Transverse colon (tissue), 4 donors: ENCODE measurements at regions not wholly inside any gene's neighbourhood (a gene's known extent, or its start where the extent isn't known, plus 50 kb on each side); places are given as distances from the start of the nearest gene placed in this dataset.

Source experiments
- DNase-seq: peaks from one replicate; pipeline ENCODE4 v3.0.0-alpha.2; 2019
- H3K27ac ChIP-seq, 4 donors: fragments of 200-600 bp; sonication (generic); 2 replicates each; pipeline ENCODE4 v1.5.1; 2016 to 2018; ENCODE audit warnings: inconsistent platforms in 4 of 4
- H3K27me3 ChIP-seq: fragments of 200-600 bp; sonication (generic); 2 replicates; pipeline ENCODE4 v1.5.1; 2017; ENCODE audit warnings: inconsistent platforms
- H3K36me3 ChIP-seq, 4 donors: fragments of 200-600 bp; sonication (generic); 2 replicates each; pipeline ENCODE4 v1.5.1; 2017 to 2019; ENCODE audit warnings: inconsistent platforms in 4 of 4
- H3K4me1 ChIP-seq, 4 donors: fragments of 200-600 bp; sonication (generic); 2 replicates each; pipeline ENCODE4 v1.5.1; 2017 to 2020; ENCODE audit warnings: inconsistent platforms in 4 of 4
- H3K4me3 ChIP-seq, 4 donors: fragments of 200-600 bp; sonication (generic); 1 replicate in 1 of 4; 2 replicates in 3 of 4; pipeline versions ENCODE4 v1.5.1 to v1.6.1; 2017 to 2019; ENCODE audit warnings: inconsistent platforms in 4 of 4
- H3K9me3 ChIP-seq, 2 donors: fragments of 200-600 bp; sonication (generic); 2 replicates each; pipeline ENCODE4 v1.5.1; 2017 to 2019; ENCODE audit warnings: inconsistent platforms in 2 of 2
- CTCF ChIP-seq, 5 experiments: fragments of 200-600 bp in 3 of 5; fragments of 450-650 bp in 2 of 5; sonication (generic) in 3 of 5; IDR thresholded peaks; 1 replicate in 2 of 5; 2 replicates in 3 of 5; pipeline ENCODE4 v1.5.1; 2016 to 2017; ENCODE audit warnings: antibody characterized with exemption in 5 of 5, inconsistent platforms in 3 of 5, mild to moderate bottlenecking in 2 of 5, moderate library complexity in 1 of 5
- EP300 ChIP-seq: sonication (generic); formaldehyde crosslinking; IDR thresholded peaks from one replicate; pipeline ENCODE4 v1.6.1; 2017; ENCODE audit warnings: antibody characterized with exemption, low read depth
- POLR2A ChIP-seq: fragments of 450-650 bp; IDR thresholded peaks from one replicate; pipeline ENCODE4 v1.6.1; 2016; ENCODE audit warnings: antibody characterized with exemption, mild to moderate bottlenecking, moderate library complexity
- POLR2AphosphoS5 ChIP-seq, 3 donors: sonication (generic); formaldehyde crosslinking; IDR thresholded peaks; one replicate each; pipeline ENCODE4 v1.6.1; 2016; ENCODE audit warnings: antibody characterized with exemption in 3 of 3
- WGBS, 2 donors: methylation state at CpG; one replicate each; pipeline ENCODE4 v1.1.5; 2018; ENCODE audit warnings: low coverage in 1 of 2; 5-methylcytosine and 5-hydroxymethylcytosine counted together
- in situ Hi-C, 4 donors: fragments of 200-750 bp; cut with MboI; loops; one replicate each; pipeline versions ENCODE4 v1.15.0 to v1.15.1; 2017; ENCODE audit warnings: low sequenced_read_pairs in 3 of 4, low pct_ligation_motif_present in 1 of 4, low pct_unique_long_range_greater_than_20kb in 1 of 4
- intact Hi-C: fragments of 100-400 bp; cut with DNase I; formaldehyde crosslinking; loops from one replicate; pipeline ENCODE4 v1.15.1; 2023; ENCODE audit warnings: low total_unique reads

DNA sequence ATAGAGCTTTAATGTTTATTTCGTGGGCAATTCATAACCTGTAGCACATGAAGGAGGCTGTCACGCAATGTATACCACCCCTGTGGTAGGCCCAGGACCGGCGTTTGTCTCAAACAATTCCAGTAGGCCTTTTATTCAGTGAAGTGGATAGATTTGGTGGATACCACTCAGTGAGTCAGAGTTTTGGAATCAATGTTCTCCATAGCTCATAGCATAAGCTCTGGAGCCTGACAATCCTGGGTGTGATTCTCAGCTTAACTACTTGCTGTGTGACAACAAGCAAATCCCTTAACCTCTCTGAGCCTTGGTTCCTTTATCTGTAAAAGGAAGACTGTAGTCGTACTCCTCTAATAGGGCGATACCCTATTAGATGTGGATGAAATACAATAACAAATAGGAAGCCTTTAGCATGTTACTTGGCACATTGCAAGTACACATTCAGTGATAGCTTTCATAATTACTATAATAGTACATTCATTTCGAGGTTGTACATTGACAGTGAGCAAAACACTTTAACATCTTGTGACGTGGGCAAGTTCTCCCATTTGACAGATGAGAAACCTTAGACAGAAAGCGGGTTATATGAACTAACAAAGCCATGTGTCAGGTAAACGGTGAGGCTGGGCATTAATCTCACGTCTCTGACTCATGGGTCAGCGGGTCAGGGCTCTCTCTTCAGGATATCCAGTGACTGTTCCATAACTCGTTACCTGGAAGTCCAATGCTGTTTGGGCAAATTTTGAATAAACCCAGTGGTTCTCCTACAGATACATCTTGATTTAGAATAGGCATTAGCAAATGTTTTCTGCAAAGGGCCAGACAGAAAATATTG, 130.8 kb downstream of the C9orf152 start:
- Histone ChIP-seq H3K9me3 (no peaks in the 10 kb centered on the region), H3K4me1 (peaks cover 0 to 20% (median 12%) of the 10 kb centered on the region in 4 donors), H3K27ac (no peak overlapping the region), H3K36me3 (no peaks in the 10 kb centered on the region), H3K4me3 (no peak overlapping the region), H3K27me3 (no peaks in the 10 kb centered on the region)
- 78 to 93% methylated on average over 4 to 13 of the region's 13 CpGs for WGBS, 2 donors
- intact Hi-C loops = no loop called here
- no peak for DNase-seq
- TF ChIP-seq POLR2AphosphoS5 (IDR thresholded peaks at IDR 0.05) = no peak
- in situ Hi-C loops = no loop called here

DNA sequence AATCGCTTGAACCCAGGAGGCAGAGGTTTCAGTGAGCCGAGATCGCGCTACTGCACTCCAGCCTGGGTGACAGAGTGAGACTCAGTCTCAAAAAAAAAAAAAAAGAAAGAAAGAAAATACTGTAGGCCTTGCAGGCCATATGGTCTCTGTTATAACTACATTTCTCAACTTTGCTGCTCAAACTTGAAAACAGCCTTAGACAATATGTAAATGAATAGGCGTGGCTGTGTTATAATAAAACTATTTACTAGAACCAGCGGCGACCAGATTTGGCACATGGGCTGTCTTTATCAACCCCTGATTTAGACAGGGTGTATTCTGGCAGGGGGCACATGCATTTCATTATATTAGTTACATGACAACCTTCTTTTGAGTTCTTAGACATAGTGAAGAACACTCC, 130.0 kb downstream of the C9orf152 start:
- DNase-seq = no peak
- no peak for TF ChIP-seq EP300
- TF ChIP-seq POLR2AphosphoS5 (IDR thresholded peaks at IDR 0.05) = no peak
- H3K4me1 ChIP-seq = peaks cover 0 to 20% (median 12%) of the 10 kb centered on the region in 4 donors

DNA sequence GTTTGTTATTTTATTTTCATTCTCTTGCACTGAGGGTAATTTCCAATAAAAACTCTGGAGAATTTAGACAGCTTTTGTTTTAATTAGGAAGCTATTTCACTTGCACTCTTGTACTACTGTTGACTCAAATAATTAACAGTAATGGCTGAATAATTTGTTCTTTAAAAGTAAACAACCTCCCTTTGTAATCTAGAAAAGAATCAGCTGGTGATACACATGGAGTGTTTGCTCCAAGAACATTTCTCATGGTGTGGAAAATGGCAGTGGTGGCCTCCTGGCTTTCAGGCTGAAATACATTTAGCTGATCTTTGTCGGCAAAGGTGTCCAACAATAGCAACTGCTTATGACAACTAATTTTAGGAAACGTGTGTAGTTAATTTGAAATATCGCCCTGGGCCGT, 129.4 kb downstream of the C9orf152 start:
- in situ Hi-C loops (no loop called here), intact Hi-C loops (no loop called here)
- peaks cover 0 to 20% (median 12%) of the 10 kb centered on the region in 4 donors for H3K4me1 ChIP-seq
- no peaks in the 10 kb centered on the region for H3K27me3 ChIP-seq
- no peaks in the 10 kb centered on the region for H3K36me3 ChIP-seq
- TF ChIP-seq POLR2A (no peak), POLR2AphosphoS5 (IDR thresholded peaks at IDR 0.05) (no peak), EP300 (no peak), CTCF (IDR thresholded peaks at IDR 0.05) (no peak)
- no peak overlapping the region for H3K4me3 ChIP-seq
- 86 to 89% methylated on average over 4 of the region's 4 CpGs for WGBS, 2 donors
- H3K9me3 ChIP-seq = no peaks in the 10 kb centered on the region
- DNase-seq = no peak
- H3K27ac ChIP-seq = peak overlapping the region in 1 of 4 donors; percentile 34

More for the DNA sequence above, 130.0 kb downstream of the C9orf152 start:
- Histone ChIP-seq H3K9me3 (no peaks in the 10 kb centered on the region), H3K4me3 (no peak overlapping the region), H3K36me3 (no peaks in the 10 kb centered on the region), H3K27ac (no peak overlapping the region), H3K27me3 (no peaks in the 10 kb centered on the region)
- in situ Hi-C loops (no loop called here), intact Hi-C loops (no loop called here)
- WGBS, 2 donors = 87 to 96% methylated on average over 5 to 7 of the region's 7 CpGs

DNA sequence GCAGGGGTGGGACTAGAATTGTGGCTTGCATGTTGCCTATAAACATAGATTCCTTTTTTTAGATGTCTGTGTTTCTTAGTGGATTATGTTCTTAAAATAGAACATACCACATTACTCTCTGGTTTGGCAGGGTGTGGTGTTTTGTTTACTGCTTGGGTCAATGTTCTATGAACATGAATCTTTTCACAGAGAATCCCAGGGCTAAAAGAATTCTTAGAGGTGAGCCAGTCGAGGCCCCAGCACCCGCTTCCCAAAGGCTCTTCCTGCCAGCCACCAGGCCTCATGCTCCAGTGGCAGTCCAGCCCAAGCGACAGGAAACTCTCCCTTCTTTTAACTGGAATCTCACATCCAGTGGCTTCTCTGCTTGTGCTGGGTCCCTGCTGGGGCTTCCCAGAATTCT, 126.6 kb downstream of the C9orf152 start:
- DNase-seq = no peak
- TF ChIP-seq POLR2A = no peak
- no peak for TF ChIP-seq POLR2AphosphoS5 (IDR thresholded peaks at IDR 0.05)
- no peak for TF ChIP-seq CTCF (IDR thresholded peaks at IDR 0.05)
- no peak for TF ChIP-seq EP300
- Histone ChIP-seq H3K27ac (peak overlapping the region; percentile 22 to 64 (median 55)), H3K4me3 (no peak overlapping the region), H3K36me3 (no peaks in the 10 kb centered on the region), H3K27me3 (no peaks in the 10 kb centered on the region), H3K9me3 (no peaks in the 10 kb centered on the region), H3K4me1 (peaks cover 0 to 20% (median 12%) of the 10 kb centered on the region in 4 donors)
- in situ Hi-C loops (no loop called here), intact Hi-C loops (no loop called here)
- WGBS, 2 donors = 39 to 43% methylated on average over 1 to 3 of the region's 3 CpGs

DNA sequence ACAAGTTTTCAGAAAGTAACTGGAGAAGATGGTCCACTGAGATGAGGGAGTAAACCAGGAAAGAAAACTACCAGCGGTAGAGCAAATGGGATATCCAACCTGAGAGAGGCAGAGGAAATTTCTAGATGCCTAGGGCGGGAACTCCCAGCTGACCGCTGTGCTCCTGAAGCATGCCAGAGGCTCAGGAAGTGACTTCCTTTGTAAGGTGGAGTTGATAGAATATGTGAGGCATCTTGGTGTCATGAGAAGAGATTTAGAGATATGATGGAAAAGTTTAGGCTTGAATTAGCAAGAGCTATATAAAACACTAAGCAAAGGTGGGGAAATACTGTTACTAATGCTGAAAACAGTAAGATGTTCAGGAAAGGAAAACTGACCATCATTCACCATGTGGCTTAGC, 124.1 kb downstream of the C9orf152 start:
- Histone ChIP-seq H3K27me3 (no peaks in the 10 kb centered on the region), H3K9me3 (no peaks in the 10 kb centered on the region), H3K27ac (no peak overlapping the region), H3K36me3 (no peaks in the 10 kb centered on the region), H3K4me3 (no peak overlapping the region), H3K4me1 (peaks cover 3 to 14% (median 12%) of the 10 kb centered on the region in 4 donors)
- in situ Hi-C loops (no loop called here), intact Hi-C loops (loop anchor here (2.0 kb wide), 1 partner anchor 79 kb away; no protein-coding TSS in a partner anchor)
- no peak for DNase-seq
- WGBS, 2 donors = 88 to 96% methylated on average over 3 of the region's 3 CpGs
- TF ChIP-seq POLR2A (no peak), EP300 (no peak), POLR2AphosphoS5 (IDR thresholded peaks at IDR 0.05) (no peak), CTCF (IDR thresholded peaks at IDR 0.05) (no peak)
